Effector memory CD8-positive, alpha-beta T cell (primary cell): ENCODE measurements at regions not wholly inside any gene's neighbourhood (a gene's known extent, or its start where the extent isn't known, plus 50 kb on each side); places are given as distances from the start of the nearest gene placed in this dataset.
A peak's percentile ranks its signal among the peaks of the same experiment; 100 is the strongest.

Experiments used
- ATAC-seq: fragments of 150-1000 bp; cut with Tn5 transposase; replicated peaks from 2 replicates; pipeline ENCODE4 v1.10.0; 2021; ENCODE audit warnings: mild to moderate bottlenecking, moderate library complexity
- DNase-seq, 3 experiments: peaks; one replicate each; pipeline ENCODE4 v3.0.0; 2021
- H3K27ac Mint-ChIP-seq, 2 donors: one replicate each; pipeline ENCODE4 v1.8.0; 2022; ENCODE audit warnings: mild to moderate bottlenecking in 2 of 2, mixed read lengths in 2 of 2, moderate library complexity in 2 of 2
- H3K27me3 Mint-ChIP-seq, 2 donors: one replicate each; pipeline ENCODE4 v1.8.0; 2022; ENCODE audit warnings: mixed read lengths in 2 of 2
- H3K36me3 Mint-ChIP-seq: one replicate; pipeline ENCODE4 v1.8.0; 2022; ENCODE audit warnings: mild to moderate bottlenecking, moderate library complexity, mixed read lengths; ENCODE audit not compliant: insufficient read depth
- H3K4me1 Mint-ChIP-seq, 2 donors: one replicate each; pipeline ENCODE4 v1.8.0; 2022; ENCODE audit warnings: low read depth in 2 of 2, mixed read lengths in 2 of 2
- H3K4me3 Mint-ChIP-seq, 2 donors: one replicate each; pipeline ENCODE4 v1.8.0; 2022; ENCODE audit warnings: mild to moderate bottlenecking in 2 of 2, mixed read lengths in 2 of 2, moderate library complexity in 2 of 2
- H3K9me3 Mint-ChIP-seq, 2 donors: one replicate each; pipeline ENCODE4 v1.8.0; 2022; ENCODE audit warnings: mixed read lengths in 2 of 2

- peaks cover 4 to 6% of the 10 kb centered on the region in 2 donors for H3K4me1 Mint-ChIP-seq
- H3K27me3 Mint-ChIP-seq = peaks cover 6 to 17% of the 10 kb centered on the region in 2 donors
- no peak overlapping the region for H3K27ac Mint-ChIP-seq
- DNase-seq (no peak), ATAC-seq (no peak)
- H3K36me3 Mint-ChIP-seq = peaks cover 4% of the 10 kb centered on the region
- no peaks in the 10 kb centered on the region for H3K9me3 Mint-ChIP-seq
- no peak overlapping the region for H3K4me3 Mint-ChIP-seq
Measured at GRCh38 chr4:89531932-89532640, 224.5 kb upstream of the GPRIN3 start.

- Mint-ChIP-seq H3K27me3 (peaks cover 18 to 19% of the 10 kb centered on the region in 2 donors), H3K4me1 (peaks cover 4 to 6% of the 10 kb centered on the region in 2 donors), H3K9me3 (no peaks in the 10 kb centered on the region), H3K4me3 (no peak overlapping the region), H3K27ac (no peak overlapping the region), H3K36me3 (peaks cover 4% of the 10 kb centered on the region)
- ATAC-seq (no peak), DNase-seq (no peak)
Measured at GRCh38 chr4:89528526-89529133, 221.0 kb upstream of the GPRIN3 start.

DNA sequence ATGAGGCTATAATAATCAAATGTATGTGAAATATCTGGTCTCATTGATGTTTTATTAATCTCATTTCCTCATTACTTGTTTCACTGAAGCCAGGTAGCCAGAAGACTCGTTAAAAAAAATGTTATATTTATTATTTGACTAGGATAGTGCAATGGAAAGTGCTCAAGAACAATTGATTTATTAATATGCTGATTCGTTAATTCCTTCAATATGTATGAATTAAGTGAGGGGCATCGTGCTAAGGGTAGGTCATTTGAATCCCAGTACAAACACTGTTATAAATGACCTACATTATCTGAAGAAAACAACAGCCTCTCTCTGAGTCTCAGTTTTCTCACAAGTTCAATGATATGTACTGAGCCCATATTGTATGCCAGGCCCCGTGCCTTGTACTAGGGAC, 214.2 kb upstream of the GPRIN3 start:
- ATAC-seq (no peak), DNase-seq (no peak)
- H3K36me3 Mint-ChIP-seq = no peaks in the 10 kb centered on the region
- no peaks in the 10 kb centered on the region for H3K9me3 Mint-ChIP-seq
- no peak overlapping the region for H3K4me3 Mint-ChIP-seq
- H3K27me3 Mint-ChIP-seq = peaks cover 49 to 73% of the 10 kb centered on the region in 2 donors
- H3K4me1 Mint-ChIP-seq = no peaks in the 10 kb centered on the region
- no peak overlapping the region for H3K27ac Mint-ChIP-seq

DNA sequence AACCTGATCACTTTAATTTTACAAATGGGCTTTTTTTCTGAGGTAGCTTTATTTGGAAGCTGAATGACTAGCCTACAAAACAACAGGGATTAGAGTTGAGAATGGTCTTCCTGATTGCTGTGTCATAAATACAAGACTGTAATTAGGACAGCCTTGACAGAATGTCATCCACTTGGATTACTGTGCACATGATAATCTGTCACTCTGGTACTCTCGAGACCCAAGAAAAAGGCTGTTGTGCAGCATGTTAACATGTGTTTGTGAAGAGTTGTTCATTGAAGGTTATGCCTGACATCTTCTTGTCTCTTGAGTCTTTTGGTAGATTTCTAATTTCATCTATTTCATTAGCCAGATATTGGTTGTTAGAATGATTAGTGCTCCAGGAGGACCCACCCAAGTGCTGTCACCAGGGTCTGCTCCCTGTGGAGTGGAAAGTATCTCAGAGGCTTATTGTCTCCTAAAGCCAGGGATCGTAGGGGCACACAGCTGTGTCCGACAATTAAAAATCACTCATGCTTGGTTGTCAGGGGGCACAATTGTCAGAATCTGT, 212.2 kb upstream of the GPRIN3 start:
- Mint-ChIP-seq H3K36me3 (no peaks in the 10 kb centered on the region), H3K27ac (no peak overlapping the region), H3K27me3 (peaks cover 38 to 74% of the 10 kb centered on the region in 2 donors), H3K4me1 (no peaks in the 10 kb centered on the region), H3K9me3 (no peaks in the 10 kb centered on the region), H3K4me3 (no peak overlapping the region)
- no peak for DNase-seq
- no peak for ATAC-seq

- H3K27me3 Mint-ChIP-seq = peaks cover 39 to 72% of the 10 kb centered on the region in 2 donors
- no peak overlapping the region for H3K4me3 Mint-ChIP-seq
- H3K36me3 Mint-ChIP-seq = no peaks in the 10 kb centered on the region
- ATAC-seq (no peak), DNase-seq (no peak)
- H3K27ac Mint-ChIP-seq = no peak overlapping the region
- H3K4me1 Mint-ChIP-seq = no peaks in the 10 kb centered on the region
- no peaks in the 10 kb centered on the region for H3K9me3 Mint-ChIP-seq
Measured at GRCh38 chr4:89518259-89518658, 210.7 kb upstream of the GPRIN3 start.

GRCh38 chr4:89514811-89515210, 207.2 kb upstream of the GPRIN3 start:
- H3K4me1 Mint-ChIP-seq = peaks cover 3 to 5% of the 10 kb centered on the region in 2 donors
- no peaks in the 10 kb centered on the region for H3K36me3 Mint-ChIP-seq
- H3K27me3 Mint-ChIP-seq = peaks cover 23 to 46% of the 10 kb centered on the region in 2 donors
- no peak overlapping the region for H3K27ac Mint-ChIP-seq
- H3K9me3 Mint-ChIP-seq = no peaks in the 10 kb centered on the region
- DNase-seq (no peak), ATAC-seq (no peak)
- H3K4me3 Mint-ChIP-seq = no peak overlapping the region

DNA sequence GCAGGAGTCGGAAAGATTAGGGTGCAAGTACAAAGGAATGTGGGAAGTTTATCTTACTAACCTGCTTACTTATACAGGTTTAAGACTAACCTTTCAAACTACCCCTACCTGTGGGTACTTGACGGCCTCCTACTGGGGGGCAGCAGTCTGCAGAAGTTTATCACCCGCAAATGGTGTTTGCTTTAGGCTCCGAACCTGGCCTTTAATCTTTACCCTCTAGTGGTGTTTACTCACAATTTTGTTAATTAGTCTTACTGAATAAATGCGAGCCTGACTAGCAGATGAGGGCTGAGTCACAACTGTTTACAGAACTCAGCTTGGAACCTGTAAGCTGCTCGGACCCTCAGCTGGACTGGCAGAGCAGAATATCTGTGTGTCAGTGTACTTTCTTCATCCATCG, 204.2 kb upstream of the GPRIN3 start:
- Mint-ChIP-seq H3K36me3 (no peaks in the 10 kb centered on the region), H3K4me3 (no peak overlapping the region), H3K4me1 (peaks cover 7 to 15% of the 10 kb centered on the region in 2 donors), H3K9me3 (peaks cover 0 to 6% of the 10 kb centered on the region in 2 donors), H3K27ac (no peak overlapping the region), H3K27me3 (peaks cover 12 to 24% of the 10 kb centered on the region in 2 donors)
- no peak for DNase-seq
- ATAC-seq = no peak

DNA sequence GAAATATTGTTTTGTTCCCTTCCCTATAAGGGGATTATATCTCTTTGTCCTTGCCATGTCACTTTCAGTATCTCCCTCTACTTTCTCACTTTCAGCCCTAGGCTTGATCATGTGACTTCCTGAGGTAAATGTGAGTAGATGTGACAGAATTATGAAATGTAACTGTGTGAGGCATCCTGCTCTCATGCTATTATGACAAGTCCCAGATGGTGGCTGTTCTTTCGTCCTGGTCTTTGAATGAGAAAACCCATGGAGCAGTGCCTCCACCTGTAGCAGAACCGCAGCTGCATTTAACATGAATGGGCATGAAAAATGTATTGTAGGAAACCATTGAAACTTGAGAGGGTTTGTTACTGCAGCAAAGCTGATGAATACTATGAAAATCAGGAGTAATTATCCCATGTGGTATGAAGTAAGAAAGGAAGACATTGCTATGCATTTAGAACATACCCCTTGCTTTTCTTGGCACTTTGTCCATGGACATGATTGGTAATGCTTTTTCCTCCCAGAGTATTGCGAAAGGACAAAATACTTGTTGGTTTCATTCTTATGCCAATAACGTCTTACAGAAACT, 202.2 kb upstream of the GPRIN3 start:
- DNase-seq = peak in 2 of 3 experiments; percentile 1 to 8
- peaks cover 7 to 15% of the 10 kb centered on the region in 2 donors for H3K4me1 Mint-ChIP-seq
- peak overlapping the region in 1 of 2 donors; percentile 2 for H3K27ac Mint-ChIP-seq
- H3K9me3 Mint-ChIP-seq = peaks cover 0 to 6% of the 10 kb centered on the region in 2 donors
- H3K36me3 Mint-ChIP-seq = no peaks in the 10 kb centered on the region
- H3K27me3 Mint-ChIP-seq = peaks cover 9 to 12% of the 10 kb centered on the region in 2 donors
- ATAC-seq = peak; percentile 98
- peak overlapping the region; percentile 31 to 63 for H3K4me3 Mint-ChIP-seq

DNA sequence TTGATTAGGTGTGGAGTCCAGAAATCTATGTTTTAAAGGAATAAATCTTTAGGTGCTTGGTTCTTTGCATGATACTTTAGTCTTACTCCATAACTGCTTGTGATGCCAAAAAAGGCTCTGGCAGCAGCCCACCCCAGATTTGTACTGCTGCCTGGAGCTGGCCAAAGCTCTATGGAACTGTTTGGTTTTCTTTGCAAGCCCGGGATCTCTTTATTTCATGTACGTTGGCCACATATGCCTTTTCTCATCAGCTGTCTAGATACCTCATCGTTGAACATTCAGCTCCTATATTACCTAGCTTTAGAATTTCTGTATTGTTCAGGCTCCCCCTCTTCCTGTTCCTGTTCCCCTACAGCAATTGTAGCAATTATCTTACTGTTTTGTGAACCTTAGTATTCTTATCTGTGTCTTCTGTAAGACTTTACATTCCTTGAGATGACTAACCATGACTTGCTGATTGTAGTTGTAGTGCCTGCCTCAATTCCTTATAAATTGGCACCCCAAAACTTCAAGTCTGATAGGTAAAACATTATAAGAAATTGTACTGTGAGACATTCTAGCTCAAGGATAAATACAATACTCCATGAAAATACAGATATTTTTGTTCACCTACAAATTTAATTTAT, 199.4 kb upstream of the GPRIN3 start:
- Mint-ChIP-seq H3K4me3 (no peak overlapping the region), H3K27ac (no peak overlapping the region), H3K27me3 (no peaks in the 10 kb centered on the region), H3K36me3 (no peaks in the 10 kb centered on the region), H3K4me1 (peaks cover 7 to 15% of the 10 kb centered on the region in 2 donors), H3K9me3 (peaks cover 0 to 6% of the 10 kb centered on the region in 2 donors)
- ATAC-seq = no peak
- DNase-seq = no peak

DNA sequence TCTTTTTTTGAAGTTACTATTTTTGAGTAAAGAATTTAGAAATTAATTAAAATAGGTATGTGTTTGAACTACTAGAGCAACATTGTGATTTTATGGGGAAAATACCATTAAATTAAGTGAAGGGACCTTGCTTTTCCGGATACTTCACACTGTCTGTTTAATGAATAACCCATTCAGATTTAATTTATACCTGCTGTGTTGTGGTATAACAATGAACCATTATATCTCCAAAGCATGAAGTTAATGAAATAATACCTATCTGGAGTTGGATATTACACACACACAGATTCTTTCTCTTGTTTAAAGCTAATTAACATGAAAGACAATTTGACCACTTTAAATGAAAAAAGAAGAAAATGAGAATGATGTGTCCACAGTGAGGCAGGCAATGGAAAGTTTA, 195.0 kb upstream of the GPRIN3 start:
- no peak overlapping the region for H3K27ac Mint-ChIP-seq
- no peak for ATAC-seq
- DNase-seq = no peak
- no peaks in the 10 kb centered on the region for H3K4me1 Mint-ChIP-seq
- H3K4me3 Mint-ChIP-seq = no peak overlapping the region
- H3K9me3 Mint-ChIP-seq = no peaks in the 10 kb centered on the region
- peaks cover 12 to 19% of the 10 kb centered on the region in 2 donors for H3K27me3 Mint-ChIP-seq
- H3K36me3 Mint-ChIP-seq = no peaks in the 10 kb centered on the region

GRCh38 chr4:89497517-89498308, 190.1 kb upstream of the GPRIN3 start:
- ATAC-seq = no peak
- no peaks in the 10 kb centered on the region for H3K9me3 Mint-ChIP-seq

GRCh38 chr4:89496851-89497250, 189.3 kb upstream of the GPRIN3 start:
- peaks cover 3% of the 10 kb centered on the region for H3K36me3 Mint-ChIP-seq
- ATAC-seq (no peak), DNase-seq (no peak)
- H3K27me3 Mint-ChIP-seq = peaks cover 12 to 19% of the 10 kb centered on the region in 2 donors
- no peak overlapping the region for H3K4me3 Mint-ChIP-seq
- no peaks in the 10 kb centered on the region for H3K9me3 Mint-ChIP-seq
- no peak overlapping the region for H3K27ac Mint-ChIP-seq
- H3K4me1 Mint-ChIP-seq = no peaks in the 10 kb centered on the region

More at GRCh38 chr4:89497517-89498308, 190.1 kb upstream of the GPRIN3 start:
- Mint-ChIP-seq H3K27me3 (peaks cover 12 to 19% of the 10 kb centered on the region in 2 donors), H3K4me3 (no peak overlapping the region), H3K36me3 (peaks cover 3% of the 10 kb centered on the region), H3K27ac (no peak overlapping the region), H3K4me1 (no peaks in the 10 kb centered on the region)
- no peak for DNase-seq

GRCh38 chr4:89493367-89493766, 185.8 kb upstream of the GPRIN3 start:
- no peak overlapping the region for H3K4me3 Mint-ChIP-seq
- DNase-seq = no peak
- no peaks in the 10 kb centered on the region for H3K9me3 Mint-ChIP-seq
- H3K27ac Mint-ChIP-seq = no peak overlapping the region
- no peaks in the 10 kb centered on the region for H3K27me3 Mint-ChIP-seq
- no peaks in the 10 kb centered on the region for H3K4me1 Mint-ChIP-seq
- no peak for ATAC-seq
- peaks cover 3% of the 10 kb centered on the region for H3K36me3 Mint-ChIP-seq
